GM11168 (cell line): ENCODE measurements at regions not wholly inside any gene's neighbourhood (a gene's known extent, or its start where the extent isn't known, plus 50 kb on each side); places are given as distances from the start of the nearest gene placed in this dataset.
"Not testable (repeated sequence)": the region's sequence is repeated elsewhere in the genome, so short reads cannot be mapped to it uniquely, and the experiment has no call there.

Experiments
- in situ Hi-C: fragments of 300-500 bp; cut with MboI; formaldehyde crosslinking; loops from one replicate; pipeline ENCODE4 v1.12.0; 2022; ENCODE audit warnings: low sequenced_read_pairs; ENCODE audit not compliant: unreplicated experiment

DNA sequence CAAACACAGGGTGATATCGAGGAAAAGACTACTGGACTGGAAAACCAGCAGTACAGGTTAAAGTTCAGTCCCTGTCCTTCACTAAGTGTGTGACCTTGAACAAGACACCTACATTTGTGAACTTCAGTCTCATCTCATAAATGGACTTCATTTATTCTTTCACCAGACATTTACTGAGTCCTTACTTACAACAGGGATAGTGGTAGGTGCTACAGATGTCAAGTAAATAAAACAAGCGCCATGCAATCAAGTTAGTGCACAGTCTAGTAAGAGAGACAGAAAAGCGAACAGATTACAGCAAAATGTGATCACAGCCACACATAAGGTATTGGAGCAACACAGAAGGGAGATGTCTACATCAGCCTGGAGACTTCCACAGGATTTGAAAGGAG, 413.2 kb downstream of the ACTL7B start:
- in situ Hi-C loops, result no loop called here

DNA sequence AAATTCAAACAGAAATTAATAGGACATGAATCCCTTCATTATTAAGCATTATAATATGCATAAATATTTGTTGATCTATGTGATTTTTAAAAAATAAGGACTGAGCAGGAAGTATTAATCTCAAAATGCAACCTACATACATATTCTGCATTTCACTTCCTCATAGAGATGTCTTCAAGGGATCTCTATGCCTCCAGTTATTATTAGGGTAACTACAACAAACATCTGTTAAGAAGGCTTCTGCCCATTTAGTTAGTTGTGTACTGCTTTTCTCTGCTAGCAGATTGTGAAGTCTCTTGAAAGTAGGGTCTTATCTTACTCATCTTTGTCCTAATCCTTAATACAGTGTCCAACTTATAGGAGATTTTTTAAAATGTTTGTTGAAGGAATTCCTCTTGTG, 414.1 kb downstream of the ACTL7B start:
- in situ Hi-C loops, result no loop called here

DNA sequence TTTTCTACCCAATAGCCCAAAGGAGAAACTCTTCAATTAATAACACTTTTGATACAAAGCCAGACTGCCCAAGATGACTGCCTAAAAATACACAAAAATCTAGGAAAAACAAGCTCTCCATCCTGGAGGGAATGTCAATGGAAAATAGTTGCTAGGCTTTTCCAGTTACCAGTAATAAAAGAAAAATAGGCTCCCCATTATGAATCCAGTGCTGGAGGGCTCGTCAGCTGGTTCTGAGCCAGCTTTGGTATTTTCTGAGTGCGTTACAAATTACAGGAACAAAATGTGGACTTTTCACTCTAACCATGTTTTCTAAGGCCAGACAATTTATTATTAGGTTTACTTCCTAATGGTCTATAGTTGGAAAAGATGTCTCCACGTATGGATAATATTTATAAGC, 414.5 kb downstream of the ACTL7B start:
- in situ Hi-C loops, result no loop called here

DNA sequence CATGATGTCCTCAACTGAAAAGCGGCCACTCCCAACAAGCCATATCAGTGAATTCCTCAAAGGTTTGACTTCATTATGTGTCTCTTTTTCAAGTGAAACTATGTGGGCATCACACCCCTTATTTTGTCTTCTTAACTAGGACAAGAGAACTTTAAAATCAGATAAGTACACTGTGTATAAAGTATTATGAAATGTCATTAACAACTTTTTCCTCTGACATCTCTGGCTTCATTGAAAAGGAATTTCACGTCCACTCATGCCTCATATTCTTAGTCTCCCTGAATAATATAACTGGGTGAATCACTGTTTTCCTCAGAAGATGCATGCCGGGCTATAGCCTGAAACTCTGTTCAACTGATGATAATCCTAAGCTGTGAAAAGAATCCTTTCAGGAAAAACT, 415.8 kb downstream of the ACTL7B start:
- in situ Hi-C loops, result no loop called here

DNA sequence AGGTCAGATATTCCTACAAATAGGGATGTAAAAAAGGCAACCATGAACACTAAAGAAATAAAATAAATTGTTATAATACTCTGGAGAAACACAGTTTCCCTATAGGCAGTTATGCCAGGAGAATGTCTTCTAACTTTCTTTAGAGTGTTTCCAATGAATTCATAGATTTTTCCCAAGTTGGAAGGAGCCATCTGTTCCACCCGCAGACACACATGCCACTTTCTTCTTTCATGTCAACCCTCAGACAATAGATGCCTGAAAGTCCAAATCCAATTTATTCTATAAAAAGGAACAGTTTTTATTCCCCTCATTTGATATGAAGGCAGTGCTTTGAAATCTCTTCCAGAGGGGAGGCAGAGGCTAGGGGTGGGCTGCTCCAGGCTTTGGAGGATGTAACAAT, 418.1 kb downstream of the ACTL7B start:
- in situ Hi-C loops, result no loop called here

DNA sequence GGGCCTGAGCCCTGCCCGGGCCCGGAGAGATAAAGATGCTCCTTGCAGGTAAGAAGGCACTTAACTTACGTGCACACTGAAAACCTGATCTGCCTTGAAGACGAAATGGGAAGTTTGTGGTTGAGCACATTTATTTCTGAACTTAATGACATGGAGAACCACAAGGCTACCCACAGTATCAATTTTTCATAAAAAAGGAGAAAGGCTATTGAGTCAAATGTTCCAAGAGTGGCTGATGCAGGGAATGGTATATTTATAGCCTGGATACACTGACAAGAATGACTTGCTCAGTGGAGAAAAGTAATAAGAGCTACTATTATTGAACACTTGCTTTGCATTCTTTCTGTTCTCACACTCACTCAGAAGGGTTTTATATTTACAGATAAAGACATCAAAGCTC, 419.3 kb downstream of the ACTL7B start:
- in situ Hi-C loops, result no loop called here

DNA sequence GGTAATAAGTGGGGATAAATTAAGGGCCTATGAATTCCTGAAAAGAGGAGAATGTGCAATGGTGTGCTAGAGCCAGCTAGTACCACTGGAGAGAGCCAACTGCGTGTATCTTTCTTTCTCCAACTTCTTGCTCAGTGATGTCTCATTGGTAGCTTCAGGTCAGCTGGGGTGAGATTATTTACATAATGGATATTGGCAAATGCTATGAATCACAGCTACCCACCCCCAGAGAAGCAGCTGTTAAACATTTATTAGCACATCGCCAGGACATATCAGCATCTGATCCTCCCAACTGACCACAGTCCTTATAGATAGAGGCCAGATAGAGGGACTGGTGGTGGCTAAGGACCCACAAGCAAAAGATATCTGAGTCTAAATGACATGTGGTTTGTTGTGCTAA, 421.3 kb downstream of the ACTL7B start:
- in situ Hi-C loops, result no loop called here

DNA sequence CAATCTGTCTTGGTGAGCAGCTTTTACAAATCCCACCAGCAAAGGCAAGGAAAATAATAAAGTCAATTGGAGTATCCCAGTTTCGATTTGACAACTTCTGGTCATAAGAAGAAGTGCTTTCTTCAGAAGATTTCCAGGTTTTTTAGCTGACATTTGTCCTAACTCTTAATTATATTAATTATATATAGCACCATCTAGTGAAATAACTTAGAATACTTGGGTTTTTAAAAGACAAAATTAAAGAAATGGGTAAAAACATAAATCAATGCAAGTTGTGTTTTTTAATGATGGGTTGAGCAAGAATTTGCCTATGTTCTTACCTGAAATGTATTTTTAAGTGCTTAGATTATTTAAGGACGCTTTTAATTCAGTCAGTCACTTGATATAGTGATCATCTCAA, 421.8 kb downstream of the ACTL7B start:
- in situ Hi-C loops, result no loop called here

DNA sequence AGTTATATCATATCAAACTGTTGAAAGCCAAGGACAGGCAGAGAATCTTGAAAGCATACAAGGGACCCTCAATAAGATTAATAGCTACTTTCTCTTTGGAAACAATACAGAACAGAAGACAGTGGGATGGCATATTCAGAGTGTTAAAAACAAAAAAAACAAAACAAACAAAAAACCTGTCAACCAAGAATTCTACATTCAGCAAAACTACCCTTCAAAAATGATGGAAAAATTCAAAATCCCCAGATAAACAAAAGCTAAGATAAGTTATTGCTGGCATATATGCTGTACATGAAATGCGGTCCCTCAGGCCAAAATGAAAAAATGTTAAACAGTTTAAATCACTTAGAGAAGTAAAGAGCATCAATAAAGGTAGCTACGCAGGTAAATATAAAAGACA, 425.1 kb downstream of the ACTL7B start:
- in situ Hi-C loops, result no loop called here

DNA sequence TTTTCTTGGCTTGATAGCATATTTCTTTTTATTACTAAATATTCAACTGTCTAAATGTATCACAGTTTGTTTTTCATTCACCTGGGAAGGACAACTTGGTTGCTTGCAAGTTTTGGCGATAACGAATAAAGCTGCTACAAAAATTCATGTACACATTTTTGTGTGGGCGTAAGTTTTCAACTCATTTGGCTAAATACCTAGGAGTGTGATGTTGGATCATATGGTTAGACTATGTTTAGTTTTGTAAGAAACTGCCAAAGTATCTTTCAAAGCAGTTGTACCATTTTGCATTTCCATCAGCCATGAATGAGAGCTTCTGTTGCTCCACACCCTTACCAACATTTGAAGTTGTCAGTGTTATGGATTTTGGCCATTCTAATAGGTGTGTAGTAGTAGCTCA, 428.0 kb downstream of the ACTL7B start:
- in situ Hi-C loops, result no loop called here

DNA sequence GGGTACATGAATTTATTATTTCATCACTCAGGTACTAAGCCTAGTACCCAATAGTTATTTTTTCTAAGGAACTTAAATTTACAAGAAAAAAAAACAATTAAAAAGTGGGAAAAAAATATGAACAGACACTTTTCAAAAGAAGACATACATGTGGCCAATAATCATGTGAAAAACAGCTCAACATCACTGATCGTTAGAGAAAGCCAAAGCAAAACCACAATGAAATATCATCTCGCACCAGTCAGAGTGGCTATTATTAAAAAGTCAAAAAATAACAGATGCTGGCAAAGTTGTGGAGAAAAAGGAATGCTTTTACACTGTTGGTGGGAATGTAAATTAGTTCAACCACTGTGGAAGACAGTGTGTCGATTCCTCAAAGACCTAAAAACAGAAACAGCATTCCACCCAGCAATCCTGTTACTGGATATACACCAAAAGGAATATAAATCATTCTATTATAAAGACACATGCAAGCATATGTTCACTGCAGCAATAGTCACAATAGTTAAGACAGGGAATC, 429.3 kb downstream of the ACTL7B start:
- in situ Hi-C loops, result not testable (repeated sequence)

DNA sequence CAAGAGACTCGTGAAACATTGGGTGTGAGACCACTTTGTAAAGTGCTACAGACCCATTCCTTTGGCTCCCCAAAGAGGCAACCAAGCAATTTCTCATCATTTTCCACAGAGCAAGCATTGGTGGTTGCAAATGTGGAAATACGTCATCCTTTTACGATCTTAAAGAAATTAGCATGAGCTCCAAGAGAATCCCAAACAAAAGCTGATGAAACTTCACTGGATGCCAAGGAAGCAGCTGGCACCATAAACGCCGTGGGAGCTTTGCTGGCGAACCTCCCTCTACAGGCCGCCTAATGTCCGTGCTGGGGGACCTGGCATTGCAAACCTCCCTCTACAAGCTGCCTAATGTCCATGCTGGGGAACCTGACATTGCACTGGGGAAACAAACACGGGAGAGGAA, 432.4 kb downstream of the ACTL7B start:
- in situ Hi-C loops, result no loop called here

DNA sequence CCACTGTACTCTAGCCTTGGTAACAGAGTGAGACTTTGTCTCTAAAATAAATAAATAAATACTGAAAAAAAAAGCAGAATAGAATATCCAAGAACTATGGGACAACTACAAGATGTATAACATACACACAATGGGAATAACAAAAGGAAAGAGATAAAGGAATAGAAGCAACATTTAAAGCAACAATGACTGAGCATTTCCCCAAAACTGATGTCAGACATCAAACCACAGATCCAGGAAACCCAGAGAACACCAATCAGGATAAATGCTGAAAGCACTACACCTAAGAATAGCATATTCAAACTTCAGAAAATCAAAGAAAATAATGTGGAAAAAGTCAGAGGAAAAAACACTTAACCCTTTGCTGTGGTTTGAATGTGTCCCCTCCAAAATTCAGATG, 436.4 kb downstream of the ACTL7B start:
- in situ Hi-C loops, result no loop called here

DNA sequence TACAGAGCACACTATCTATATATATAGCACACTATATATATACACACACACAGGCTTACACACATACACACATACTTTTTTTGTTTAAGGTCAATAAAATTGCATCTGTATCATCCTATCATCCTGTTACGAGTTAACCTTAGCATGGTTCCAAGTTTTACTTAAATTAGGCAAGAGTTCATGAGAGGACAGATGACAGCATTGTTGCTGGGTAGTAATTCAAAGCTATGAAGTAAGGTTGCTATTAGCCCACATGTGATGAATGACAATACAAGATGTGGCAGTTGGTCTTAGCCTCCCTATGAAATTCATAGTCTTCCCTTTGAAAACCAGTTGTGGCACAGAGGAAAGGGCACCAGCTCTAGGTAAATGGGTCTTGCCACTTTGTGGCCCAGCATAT, 438.1 kb downstream of the ACTL7B start:
- in situ Hi-C loops, result no loop called here

DNA sequence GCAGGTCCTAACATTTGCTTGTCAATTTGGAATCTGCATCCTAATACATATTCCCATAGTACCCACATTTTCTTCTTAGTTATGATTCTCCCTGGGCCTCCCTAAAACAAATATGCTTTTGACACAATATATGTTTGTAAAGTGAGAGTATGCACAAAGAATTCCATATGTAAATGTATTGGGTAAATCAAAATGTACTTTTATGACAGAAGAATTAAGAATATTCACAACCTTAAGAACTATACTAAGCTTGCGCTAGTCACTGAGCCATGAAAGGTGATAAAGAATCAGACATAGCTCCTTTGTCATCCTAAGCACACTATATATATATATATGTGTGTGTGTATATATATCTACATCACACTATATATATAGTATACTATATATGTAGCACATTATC, 438.5 kb downstream of the ACTL7B start:
- in situ Hi-C loops, result no loop called here

DNA sequence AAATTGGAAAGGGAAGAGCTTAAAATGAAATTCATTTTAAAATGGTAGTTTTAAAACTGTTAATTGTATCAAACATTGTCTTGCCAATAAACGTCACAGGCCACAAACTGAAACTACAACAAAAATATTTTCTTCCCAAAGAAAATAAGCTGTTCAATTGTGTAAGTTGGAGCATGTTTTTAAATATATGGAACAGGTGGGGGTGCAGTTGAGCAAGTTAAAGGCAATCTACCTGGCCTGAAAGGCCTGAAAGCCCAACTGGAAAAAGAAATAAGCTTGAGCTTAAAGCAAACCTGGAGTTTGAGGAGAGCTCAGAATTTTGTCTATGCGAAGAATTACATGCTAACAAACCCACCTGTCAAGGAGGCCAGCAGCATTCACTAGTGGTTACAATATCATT, 439.5 kb downstream of the ACTL7B start:
- in situ Hi-C loops, result no loop called here

DNA sequence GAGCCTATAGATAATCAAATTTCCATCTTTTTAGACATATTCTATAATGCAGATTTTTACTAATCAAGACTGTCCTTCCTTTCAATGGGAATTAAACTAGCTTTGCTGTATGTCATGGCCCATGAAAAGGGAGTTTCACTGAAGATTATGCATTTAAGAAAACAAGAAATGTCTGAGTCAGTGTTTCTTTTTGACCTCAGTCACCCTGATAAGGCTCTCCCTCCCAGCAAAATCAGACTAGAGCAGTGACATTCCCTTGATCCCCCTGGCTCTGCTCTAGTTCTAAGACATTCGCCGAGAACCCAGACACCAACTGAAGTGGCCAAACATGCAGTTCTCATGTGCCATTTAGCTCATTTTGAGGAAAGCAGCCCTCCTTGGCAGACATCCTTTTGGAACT, 442.0 kb downstream of the ACTL7B start:
- in situ Hi-C loops, result no loop called here

DNA sequence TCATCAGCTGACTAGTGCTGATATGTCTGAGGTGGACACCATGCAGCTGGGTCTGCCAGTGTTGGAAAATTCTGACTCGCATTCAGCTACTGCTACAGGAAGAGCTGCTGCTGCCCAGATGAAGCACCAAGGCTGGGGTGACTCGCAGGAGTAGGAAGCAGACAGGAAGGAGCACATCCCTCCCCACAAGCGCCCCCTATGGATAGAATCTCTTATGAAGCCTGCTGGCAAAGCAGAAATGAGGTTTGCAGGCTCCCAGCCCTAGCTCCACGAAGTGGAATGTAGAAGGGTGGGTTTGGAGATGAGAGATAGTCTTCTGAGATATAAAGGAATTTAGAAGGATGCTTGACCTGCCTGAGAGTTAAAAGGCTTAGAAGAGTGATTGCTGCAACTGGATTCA, 443.0 kb downstream of the ACTL7B start:
- in situ Hi-C loops, result no loop called here

DNA sequence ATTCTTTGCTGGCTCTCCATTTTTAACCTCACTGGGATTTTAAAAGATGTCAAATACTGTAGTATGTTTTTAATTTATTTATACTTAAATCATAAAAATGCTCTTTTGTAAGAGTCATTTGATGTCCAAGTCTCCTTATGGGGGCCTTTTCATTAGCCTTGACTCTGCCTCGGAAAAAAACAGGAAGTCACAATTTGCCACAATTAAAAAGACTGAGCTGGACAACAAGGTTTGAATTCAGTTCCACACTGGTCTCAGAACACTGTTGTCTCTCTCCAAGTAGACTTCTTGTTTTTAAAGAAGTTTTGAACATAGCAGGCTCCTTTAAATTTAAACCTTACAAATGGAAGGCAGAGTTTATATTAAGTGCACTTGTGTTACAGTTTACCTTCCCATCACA, 444.2 kb downstream of the ACTL7B start:
- in situ Hi-C loops, result no loop called here

DNA sequence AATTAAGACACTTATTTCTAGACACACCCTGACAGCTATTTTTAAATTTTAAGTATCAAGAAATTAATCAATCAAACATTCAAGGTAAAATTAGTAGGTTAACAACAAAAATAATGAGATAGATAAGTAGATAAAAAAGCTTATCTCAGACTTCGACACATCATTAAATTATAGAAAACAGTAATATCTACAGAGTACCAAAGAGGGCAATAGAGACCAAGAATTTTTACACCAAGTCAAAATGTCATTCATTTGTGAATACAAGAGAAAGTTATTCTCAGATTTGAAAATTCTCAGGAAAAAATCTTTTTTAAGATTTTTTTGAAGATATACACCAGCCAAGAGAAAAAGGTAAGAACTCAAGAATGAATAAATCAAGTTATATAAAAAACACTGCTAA, 445.6 kb downstream of the ACTL7B start:
- in situ Hi-C loops, result no loop called here

DNA sequence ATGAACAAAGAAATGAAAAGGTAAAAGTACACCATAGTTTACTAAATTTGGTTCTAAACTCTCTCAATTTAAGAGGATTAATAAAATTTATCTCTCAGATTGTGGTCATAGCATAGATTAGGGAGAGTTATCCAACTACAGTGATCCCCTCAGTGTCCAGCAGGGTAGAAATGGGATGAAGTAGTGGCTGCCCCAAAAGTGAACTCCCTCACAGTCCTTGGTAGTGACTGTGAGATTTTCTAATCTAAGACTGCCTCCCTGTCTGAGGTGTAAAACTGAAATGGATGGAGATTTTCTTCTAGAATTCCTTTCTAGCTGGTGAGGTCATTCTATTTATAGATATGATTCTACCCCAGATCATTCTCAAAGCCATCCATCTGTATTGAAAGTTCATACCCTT, 455.5 kb downstream of the ACTL7B start:
- in situ Hi-C loops, result no loop called here

DNA sequence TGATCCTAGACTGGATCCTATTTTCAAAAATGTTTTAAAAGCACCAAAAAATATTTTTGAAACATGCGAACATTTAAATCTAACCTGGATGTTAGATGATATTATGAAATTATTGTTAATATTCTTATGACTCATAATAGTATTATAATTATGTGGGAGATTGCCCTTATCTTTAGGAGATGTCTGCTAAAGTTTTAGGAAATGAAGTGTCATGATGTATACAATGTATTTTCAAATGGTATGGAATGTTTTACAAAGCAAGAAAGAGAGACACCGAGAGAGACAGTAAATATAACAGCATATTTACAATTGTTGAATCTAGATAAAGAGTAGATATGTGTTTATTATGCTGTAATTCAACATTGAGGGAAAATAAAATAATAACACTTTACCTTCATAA, 455.9 kb downstream of the ACTL7B start:
- in situ Hi-C loops, result no loop called here

DNA sequence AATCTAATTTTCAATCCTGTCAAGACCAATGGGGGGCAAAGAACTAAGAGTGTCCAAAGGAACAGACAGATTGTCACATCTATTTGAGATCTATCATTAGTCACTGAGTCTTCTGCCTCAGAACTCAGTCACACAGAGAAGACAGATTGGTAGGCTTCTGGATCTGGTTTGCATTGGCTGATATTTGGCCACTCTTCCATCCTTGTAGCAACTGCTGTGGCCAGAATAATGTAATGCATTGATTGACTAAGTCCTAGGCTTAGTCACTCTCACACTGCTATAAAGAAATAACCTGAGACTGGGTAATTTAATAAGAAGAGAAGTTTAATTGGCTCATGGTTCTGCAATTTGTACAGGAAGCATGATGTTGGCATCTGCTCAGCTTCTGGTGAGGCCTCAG, 458.5 kb downstream of the ACTL7B start:
- in situ Hi-C loops, result no loop called here
